Transverse colon (tissue), 4 donors: ENCODE measurements at regions not wholly inside any gene's neighbourhood (a gene's known extent, or its start where the extent isn't known, plus 50 kb on each side); places are given as distances from the start of the nearest gene placed in this dataset.

Experiments used
- POLR2A ChIP-seq: fragments of 450-650 bp; IDR thresholded peaks from one replicate; pipeline ENCODE4 v1.6.1; 2016; ENCODE audit warnings: antibody characterized with exemption, mild to moderate bottlenecking, moderate library complexity
- POLR2AphosphoS5 ChIP-seq, 3 donors: sonication (generic); formaldehyde crosslinking; IDR thresholded peaks; one replicate each; pipeline ENCODE4 v1.6.1; 2016; ENCODE audit warnings: antibody characterized with exemption in 3 of 3
- TF ChIP-seq, protein P1 (sequence below), 5 experiments: fragments of 200-600 bp in 3 of 5; fragments of 450-650 bp in 2 of 5; sonication (generic) in 3 of 5; IDR thresholded peaks; 1 replicate in 2 of 5; 2 replicates in 3 of 5; pipeline ENCODE4 v1.5.1; 2016 to 2017; ENCODE audit warnings: antibody characterized with exemption in 5 of 5, inconsistent platforms in 3 of 5, mild to moderate bottlenecking in 2 of 5, moderate library complexity in 1 of 5

DNA sequence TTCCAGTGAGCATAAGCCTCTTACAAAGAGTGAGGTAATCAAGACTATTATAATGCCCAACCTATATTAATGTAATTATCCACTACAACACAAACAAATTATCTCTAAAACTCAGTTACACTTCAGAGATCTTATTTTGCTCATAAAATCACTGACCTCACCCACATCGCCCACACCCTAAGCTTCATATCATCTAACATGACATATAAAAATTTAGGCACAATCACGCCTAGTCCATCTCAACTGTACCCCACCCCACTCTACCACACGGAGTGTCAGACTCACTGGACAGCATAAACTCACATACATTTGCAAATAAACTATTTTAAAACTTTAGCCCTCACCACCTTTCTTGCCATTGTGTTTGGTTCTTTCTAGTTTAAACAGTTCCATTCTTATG, 252.4 kb downstream of the PCDH7 start:
- TF ChIP-seq, protein P1, sequence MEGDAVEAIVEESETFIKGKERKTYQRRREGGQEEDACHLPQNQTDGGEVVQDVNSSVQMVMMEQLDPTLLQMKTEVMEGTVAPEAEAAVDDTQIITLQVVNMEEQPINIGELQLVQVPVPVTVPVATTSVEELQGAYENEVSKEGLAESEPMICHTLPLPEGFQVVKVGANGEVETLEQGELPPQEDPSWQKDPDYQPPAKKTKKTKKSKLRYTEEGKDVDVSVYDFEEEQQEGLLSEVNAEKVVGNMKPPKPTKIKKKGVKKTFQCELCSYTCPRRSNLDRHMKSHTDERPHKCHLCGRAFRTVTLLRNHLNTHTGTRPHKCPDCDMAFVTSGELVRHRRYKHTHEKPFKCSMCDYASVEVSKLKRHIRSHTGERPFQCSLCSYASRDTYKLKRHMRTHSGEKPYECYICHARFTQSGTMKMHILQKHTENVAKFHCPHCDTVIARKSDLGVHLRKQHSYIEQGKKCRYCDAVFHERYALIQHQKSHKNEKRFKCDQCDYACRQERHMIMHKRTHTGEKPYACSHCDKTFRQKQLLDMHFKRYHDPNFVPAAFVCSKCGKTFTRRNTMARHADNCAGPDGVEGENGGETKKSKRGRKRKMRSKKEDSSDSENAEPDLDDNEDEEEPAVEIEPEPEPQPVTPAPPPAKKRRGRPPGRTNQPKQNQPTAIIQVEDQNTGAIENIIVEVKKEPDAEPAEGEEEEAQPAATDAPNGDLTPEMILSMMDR (IDR thresholded peaks at IDR 0.05), result no peak
- TF ChIP-seq POLR2A (no peak), POLR2AphosphoS5 (IDR thresholded peaks at IDR 0.05) (no peak)
